Endothelial cell (in vitro differentiated cells): ENCODE measurements at regions not wholly inside any gene's neighbourhood (a gene's known extent, or its start where the extent isn't known, plus 50 kb on each side); places are given as distances from the start of the nearest gene placed in this dataset.

Experiments
- DNase-seq: peaks from one replicate; pipeline ENCODE4 v3.0.0; 2021; ENCODE audit warnings: low spot score
- H3K27ac Mint-ChIP-seq: one replicate; pipeline ENCODE4 v1.8.0; 2021; ENCODE audit warnings: mixed read lengths, inconsistent platforms; ENCODE audit not compliant: unreplicated experiment
- H3K27me3 Mint-ChIP-seq: one replicate; pipeline ENCODE4 v1.8.0; 2021; ENCODE audit warnings: mild to moderate bottlenecking, moderate library complexity, mixed read lengths, inconsistent platforms; ENCODE audit not compliant: unreplicated experiment
- H3K36me3 Mint-ChIP-seq: one replicate; pipeline ENCODE4 v1.8.0; 2021; ENCODE audit warnings: mild to moderate bottlenecking, low read depth, mixed read lengths, inconsistent platforms; ENCODE audit not compliant: unreplicated experiment
- H3K4me1 Mint-ChIP-seq: one replicate; pipeline ENCODE4 v1.8.0; 2021; ENCODE audit warnings: mild to moderate bottlenecking, mixed read lengths, inconsistent platforms; ENCODE audit not compliant: unreplicated experiment
- H3K4me3 Mint-ChIP-seq: one replicate; pipeline ENCODE4 v1.8.0; 2021; ENCODE audit warnings: mild to moderate bottlenecking, mixed read lengths, inconsistent platforms; ENCODE audit not compliant: unreplicated experiment
- H3K9me3 Mint-ChIP-seq: one replicate; pipeline ENCODE4 v1.8.0; 2021; ENCODE audit warnings: mixed read lengths, inconsistent platforms; ENCODE audit not compliant: unreplicated experiment
- CTCF ChIP-seq: fragments of 200-600 bp; sonication (generic); IDR thresholded peaks from one replicate; pipeline ENCODE4 v1.5.0; 2021; ENCODE audit warnings: antibody characterized with exemption; ENCODE audit not compliant: unreplicated experiment

DNA sequence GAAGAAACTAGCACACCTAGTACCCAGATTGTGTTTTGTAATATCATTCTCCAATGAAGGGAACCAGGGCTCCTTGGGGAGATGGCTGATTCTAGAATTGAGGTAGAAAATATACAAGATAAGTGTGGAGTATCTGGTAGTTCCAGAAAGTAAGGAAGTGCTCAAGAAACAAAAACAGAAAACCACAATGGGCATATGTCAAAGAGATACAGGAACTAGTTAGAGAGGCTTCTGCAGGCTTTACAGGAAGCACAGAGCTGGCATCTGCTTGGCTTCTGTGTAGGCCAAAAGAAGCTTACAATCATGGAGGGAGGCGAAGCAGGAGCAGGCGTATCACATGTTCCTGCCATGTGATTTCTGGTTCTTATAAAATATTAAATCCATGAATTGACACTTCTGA lies 105.7 kb upstream of the TMEM161B start:
- Mint-ChIP-seq H3K4me3 (no peak overlapping the region), H3K27me3 (peaks cover 2% of the 10 kb centered on the region), H3K9me3 (no peaks in the 10 kb centered on the region), H3K36me3 (no peaks in the 10 kb centered on the region), H3K27ac (no peak overlapping the region), H3K4me1 (peaks cover 11% of the 10 kb centered on the region)
- no peak for DNase-seq
- no peak for TF ChIP-seq CTCF

GRCh38 chr5:88370824-88371223 lies 102.2 kb upstream of the TMEM161B start:
- Mint-ChIP-seq H3K9me3 (no peaks in the 10 kb centered on the region), H3K36me3 (no peaks in the 10 kb centered on the region), H3K27ac (no peak overlapping the region), H3K27me3 (no peaks in the 10 kb centered on the region), H3K4me3 (no peak overlapping the region), H3K4me1 (peaks cover 6% of the 10 kb centered on the region)
- no peak for DNase-seq
- TF ChIP-seq CTCF, result no peak

DNA sequence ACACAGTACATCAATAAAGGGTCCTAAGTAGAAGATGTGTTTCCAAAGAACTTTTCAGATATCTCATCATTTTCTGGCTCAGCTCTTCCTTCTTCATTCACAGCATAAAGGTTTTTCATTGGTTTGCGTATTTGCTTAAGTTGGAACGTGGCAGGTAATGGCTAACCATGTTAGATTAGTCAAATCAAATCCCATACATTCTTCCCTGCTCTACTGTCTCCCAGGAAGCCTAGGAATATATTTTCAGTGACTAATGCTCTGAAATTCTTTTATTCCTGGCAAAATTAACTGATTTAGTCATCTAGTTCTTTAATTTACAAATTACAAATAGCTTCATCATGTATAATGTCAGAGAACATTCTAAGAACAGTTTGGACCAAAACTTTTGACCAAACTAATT lies 99.6 kb upstream of the TMEM161B start:
- no peak for TF ChIP-seq CTCF
- Mint-ChIP-seq H3K4me3 (no peak overlapping the region), H3K27me3 (no peaks in the 10 kb centered on the region), H3K27ac (no peak overlapping the region), H3K4me1 (no peaks in the 10 kb centered on the region), H3K36me3 (no peaks in the 10 kb centered on the region), H3K9me3 (no peaks in the 10 kb centered on the region)
- DNase-seq, result no peak

DNA sequence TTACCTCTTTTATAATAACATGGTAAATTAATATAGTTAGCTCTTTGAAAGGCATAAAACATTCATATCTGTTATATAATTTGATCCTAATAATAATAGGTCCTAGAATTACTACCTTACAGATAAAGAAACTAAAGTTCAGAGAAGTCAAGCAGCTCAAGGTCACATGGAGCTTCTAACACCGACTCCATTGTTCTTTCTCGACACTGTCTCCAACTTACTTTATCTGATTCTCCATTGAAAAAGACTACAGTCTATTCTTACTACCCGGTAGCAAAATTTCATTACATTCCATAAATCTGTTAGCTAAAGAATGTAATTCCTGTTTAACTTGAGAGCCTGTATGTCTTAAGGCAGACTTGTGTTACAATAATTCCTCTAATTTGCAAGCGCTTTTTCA lies 96.3 kb upstream of the TMEM161B start:
- H3K4me3 Mint-ChIP-seq, result no peak overlapping the region
- no peak overlapping the region for H3K27ac Mint-ChIP-seq
- H3K36me3 Mint-ChIP-seq, result no peaks in the 10 kb centered on the region
- H3K27me3 Mint-ChIP-seq, result no peaks in the 10 kb centered on the region
- no peaks in the 10 kb centered on the region for H3K9me3 Mint-ChIP-seq
- DNase-seq, result no peak
- no peak for TF ChIP-seq CTCF
- H3K4me1 Mint-ChIP-seq, result no peaks in the 10 kb centered on the region

DNA sequence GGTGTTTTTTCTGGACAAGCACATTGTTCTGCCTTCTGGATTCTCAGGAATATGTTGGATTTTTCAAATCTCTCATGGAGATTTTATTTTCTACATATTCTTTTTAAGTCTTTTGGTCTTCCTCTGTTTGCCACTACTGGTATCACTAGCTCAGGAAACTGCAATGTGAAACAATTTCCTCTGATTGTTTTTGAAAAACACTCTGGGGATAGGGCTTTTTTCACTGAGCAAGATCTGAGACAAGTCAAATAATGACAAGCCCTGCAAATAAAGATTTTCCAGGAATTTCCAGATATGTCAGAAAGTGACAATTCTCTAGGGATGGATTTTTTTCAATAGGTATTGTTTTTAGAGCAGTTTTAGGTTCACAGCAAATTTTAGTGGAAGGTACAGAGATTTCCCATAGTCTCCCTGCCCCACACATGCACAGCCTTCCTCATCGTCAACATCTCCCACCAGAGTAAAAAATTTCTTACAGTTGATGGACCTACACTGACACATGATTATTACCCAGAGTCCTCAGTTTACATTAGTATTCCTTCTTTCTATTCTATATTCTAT lies 86.9 kb upstream of the TMEM161B start:
- no peak for TF ChIP-seq CTCF
- Mint-ChIP-seq H3K27me3 (peaks cover 3% of the 10 kb centered on the region), H3K4me3 (no peak overlapping the region), H3K9me3 (no peaks in the 10 kb centered on the region), H3K36me3 (no peaks in the 10 kb centered on the region), H3K4me1 (peaks cover 24% of the 10 kb centered on the region), H3K27ac (peak overlapping the region; percentile 99)
- no peak for DNase-seq
